Ishikawa (cell line): ENCODE measurements at regions not wholly inside any gene's neighbourhood (a gene's known extent, or its start where the extent isn't known, plus 50 kb on each side); places are given as distances from the start of the nearest gene placed in this dataset.

ENCODE experiments used
- CEBPB ChIP-seq: IDR thresholded peaks from 2 replicates; pipeline ENCODE4 v1.6.1; 2012
- EP300 ChIP-seq: IDR thresholded peaks from 2 replicates; pipeline ENCODE4 v1.6.1; 2012; ENCODE audit warnings: borderline replicate concordance
- FOXM1 ChIP-seq: IDR thresholded peaks from 2 replicates; pipeline ENCODE4 v1.6.1; 2012; ENCODE audit warnings: low read depth, borderline replicate concordance
- NFIC ChIP-seq: IDR thresholded peaks from 2 replicates; pipeline ENCODE4 v1.6.1; 2012
- RAD21 ChIP-seq: IDR thresholded peaks from 2 replicates; pipeline ENCODE4 v1.6.1; 2012; ENCODE audit warnings: low read depth
- TAF1 ChIP-seq: IDR thresholded peaks from 2 replicates; pipeline ENCODE4 v1.6.1; 2012; ENCODE audit warnings: low read depth, mild to moderate bottlenecking
- TCF12 ChIP-seq: IDR thresholded peaks from 2 replicates; pipeline ENCODE4 v1.6.1; 2012; ENCODE audit warnings: low read depth
- YY1 ChIP-seq: IDR thresholded peaks from 2 replicates; pipeline ENCODE4 v1.6.1; 2012; ENCODE audit warnings: low read depth
- ZBTB7A ChIP-seq: IDR thresholded peaks from 2 replicates; pipeline ENCODE4 v1.6.1; 2012; ENCODE audit warnings: low read depth
- TF ChIP-seq, protein P1 (sequence below): IDR thresholded peaks from 2 replicates; pipeline ENCODE4 v1.6.1; 2012
- TF ChIP-seq, protein P2 (sequence below): IDR thresholded peaks from 2 replicates; pipeline ENCODE4 v1.6.1; 2012; ENCODE audit warnings: low read depth, mild to moderate bottlenecking

DNA sequence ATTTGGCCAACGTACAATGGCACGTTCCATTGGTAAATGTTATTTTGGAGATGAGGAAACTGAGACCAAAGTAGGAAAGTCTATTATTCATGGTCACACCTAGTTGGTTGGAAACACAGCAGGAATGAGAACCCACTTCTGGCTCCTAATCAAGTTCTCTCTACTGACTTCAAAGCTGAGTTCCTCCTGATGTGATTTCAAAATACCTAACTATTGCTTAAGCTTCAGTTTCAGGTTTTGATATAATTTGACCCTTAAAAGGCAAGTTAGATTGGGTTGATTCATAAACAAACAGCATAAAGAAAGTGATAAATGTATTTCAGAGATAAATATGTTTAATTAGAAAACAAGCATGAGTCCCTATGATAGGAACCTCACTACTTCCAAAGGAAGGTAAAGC is 312.5 kb downstream of the PARP8 start:
- TF ChIP-seq TAF1 (no peak), EP300 (no peak), ZBTB7A (no peak), NFIC (no peak), YY1 (no peak), RAD21 (no peak), TCF12 (no peak), FOXM1 (no peak), CEBPB (peak; percentile 80)
- TF ChIP-seq, protein P1, sequence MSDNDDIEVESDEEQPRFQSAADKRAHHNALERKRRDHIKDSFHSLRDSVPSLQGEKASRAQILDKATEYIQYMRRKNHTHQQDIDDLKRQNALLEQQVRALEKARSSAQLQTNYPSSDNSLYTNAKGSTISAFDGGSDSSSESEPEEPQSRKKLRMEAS = no peak
- TF ChIP-seq, protein P2, sequence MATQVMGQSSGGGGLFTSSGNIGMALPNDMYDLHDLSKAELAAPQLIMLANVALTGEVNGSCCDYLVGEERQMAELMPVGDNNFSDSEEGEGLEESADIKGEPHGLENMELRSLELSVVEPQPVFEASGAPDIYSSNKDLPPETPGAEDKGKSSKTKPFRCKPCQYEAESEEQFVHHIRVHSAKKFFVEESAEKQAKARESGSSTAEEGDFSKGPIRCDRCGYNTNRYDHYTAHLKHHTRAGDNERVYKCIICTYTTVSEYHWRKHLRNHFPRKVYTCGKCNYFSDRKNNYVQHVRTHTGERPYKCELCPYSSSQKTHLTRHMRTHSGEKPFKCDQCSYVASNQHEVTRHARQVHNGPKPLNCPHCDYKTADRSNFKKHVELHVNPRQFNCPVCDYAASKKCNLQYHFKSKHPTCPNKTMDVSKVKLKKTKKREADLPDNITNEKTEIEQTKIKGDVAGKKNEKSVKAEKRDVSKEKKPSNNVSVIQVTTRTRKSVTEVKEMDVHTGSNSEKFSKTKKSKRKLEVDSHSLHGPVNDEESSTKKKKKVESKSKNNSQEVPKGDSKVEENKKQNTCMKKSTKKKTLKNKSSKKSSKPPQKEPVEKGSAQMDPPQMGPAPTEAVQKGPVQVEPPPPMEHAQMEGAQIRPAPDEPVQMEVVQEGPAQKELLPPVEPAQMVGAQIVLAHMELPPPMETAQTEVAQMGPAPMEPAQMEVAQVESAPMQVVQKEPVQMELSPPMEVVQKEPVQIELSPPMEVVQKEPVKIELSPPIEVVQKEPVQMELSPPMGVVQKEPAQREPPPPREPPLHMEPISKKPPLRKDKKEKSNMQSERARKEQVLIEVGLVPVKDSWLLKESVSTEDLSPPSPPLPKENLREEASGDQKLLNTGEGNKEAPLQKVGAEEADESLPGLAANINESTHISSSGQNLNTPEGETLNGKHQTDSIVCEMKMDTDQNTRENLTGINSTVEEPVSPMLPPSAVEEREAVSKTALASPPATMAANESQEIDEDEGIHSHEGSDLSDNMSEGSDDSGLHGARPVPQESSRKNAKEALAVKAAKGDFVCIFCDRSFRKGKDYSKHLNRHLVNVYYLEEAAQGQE = no peak
